DMS153 treated with DMSO at 0.1 percent for 48 hours (cell line): ENCODE measurements at regions not wholly inside any gene's neighbourhood (a gene's known extent, or its start where the extent isn't known, plus 50 kb on each side); places are given as distances from the start of the nearest gene placed in this dataset.

Experiments used
- DNase-seq: peaks from one replicate; lab custom pipeline; 2025; ENCODE audit not compliant: unreplicated experiment; lab: John Stamatoyannopoulos, UW

DNA sequence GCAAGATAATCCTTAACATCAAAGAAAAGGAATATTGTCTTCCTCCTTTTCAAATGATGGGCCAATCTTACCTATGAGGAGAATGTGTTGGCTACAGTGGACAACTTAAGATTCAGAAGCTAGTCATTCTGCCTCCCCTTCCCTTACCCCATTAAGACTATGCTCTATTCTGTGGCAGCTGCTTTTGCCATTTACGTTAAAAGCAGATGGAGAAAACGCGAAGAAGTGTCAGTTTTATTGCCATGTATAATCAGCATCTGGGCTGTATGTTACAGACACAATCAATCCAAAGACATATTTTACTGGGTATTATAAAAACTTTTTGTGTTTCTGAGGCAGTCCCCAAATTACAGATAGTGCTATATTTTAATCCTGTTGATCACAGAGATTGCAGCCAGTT is 196.1 kb upstream of the PACRGL start:
- no peak for DNase-seq

DNA sequence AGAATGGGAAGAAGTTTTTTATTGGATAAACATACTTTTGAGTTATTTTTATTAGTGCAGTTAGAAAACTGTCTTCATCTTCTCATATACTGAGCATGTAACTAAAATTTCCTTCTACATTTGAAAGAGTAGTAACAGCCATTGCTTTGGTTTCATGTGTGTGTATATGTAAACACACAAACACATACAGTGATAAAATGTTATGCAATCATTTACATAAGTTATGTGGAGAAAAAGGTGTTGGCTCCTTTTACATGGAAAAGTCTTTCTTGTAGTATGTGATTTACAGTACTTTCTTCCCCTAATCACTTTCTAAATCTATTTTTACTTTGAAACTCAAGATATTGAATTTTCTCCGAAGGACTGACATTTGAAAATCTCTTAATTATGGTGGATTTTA is 194.3 kb upstream of the PACRGL start:
- DNase-seq, result no peak

DNA sequence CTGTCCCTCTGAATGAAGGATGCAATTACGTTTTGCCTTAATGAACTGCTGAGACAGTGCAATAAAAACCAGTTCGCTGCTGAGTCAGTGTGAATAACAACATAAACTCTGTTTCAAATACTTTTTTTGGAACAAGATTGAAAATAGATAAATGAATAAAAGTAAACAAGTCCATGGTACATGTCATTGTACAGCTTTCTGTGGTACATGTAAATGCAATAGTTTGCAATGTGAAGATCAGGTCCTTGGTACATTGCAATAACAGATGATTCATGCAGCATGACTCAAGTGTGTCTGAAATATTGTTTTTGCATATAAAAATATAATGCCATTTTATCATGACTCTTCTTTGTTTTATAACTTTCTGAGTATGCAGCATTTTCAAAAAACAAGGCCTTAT is 193.4 kb upstream of the PACRGL start:
- no peak for DNase-seq

DNA sequence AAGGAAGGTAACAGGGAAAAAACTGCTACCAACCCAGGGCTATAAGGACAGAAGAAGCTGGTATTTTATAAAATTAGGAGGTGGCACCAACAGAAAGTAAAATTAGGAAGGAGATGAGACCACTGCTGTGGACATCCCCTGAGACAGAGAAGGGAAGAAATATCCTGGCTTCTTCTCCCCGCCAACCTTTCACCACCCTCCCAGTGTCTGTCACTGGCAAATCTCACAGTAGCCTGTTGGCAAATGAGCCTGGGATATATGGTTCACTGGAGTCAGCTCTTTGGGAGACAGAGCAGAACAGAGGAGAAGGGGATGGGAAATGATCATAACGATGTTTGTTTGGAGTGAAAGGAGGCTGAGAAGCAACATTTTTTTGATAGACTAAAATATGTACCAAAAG is 190.9 kb upstream of the PACRGL start:
- no peak for DNase-seq

DNA sequence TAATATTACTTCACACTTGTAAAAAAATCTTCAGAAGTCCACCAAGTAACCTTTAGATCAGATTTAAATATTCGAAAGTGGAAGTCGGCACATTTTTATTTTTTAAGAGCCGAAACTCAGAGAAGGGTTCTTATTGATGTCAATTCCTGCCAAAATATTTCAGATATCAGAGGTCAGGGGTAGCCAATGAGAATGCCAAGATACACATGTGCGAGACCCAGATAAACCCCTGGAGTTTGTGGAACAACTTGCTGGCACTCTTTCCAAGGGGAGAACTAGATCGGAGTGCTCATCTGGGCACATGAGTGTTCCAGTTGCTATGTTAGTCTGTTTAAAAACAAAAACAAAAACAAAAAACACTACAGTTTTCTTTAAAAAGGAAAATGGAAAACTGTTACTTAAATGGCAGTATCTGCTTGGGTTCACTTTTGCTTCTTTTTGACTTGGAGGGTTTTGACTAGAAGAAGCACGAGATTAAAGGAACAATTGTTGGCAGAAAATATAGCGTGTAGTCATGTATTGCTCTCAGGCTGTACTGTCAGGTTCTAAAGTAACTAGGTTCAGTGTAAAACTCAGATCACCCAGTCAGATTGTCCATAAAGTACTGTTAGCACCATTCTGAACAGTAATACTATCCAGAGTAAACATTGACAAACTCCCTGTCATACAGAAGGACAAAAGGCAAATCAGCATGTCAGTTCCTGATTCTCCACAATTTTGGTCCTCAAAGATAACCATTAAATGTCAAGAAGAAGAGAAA is 188.0 kb upstream of the PACRGL start:
- peak; percentile 45 for DNase-seq

DNA sequence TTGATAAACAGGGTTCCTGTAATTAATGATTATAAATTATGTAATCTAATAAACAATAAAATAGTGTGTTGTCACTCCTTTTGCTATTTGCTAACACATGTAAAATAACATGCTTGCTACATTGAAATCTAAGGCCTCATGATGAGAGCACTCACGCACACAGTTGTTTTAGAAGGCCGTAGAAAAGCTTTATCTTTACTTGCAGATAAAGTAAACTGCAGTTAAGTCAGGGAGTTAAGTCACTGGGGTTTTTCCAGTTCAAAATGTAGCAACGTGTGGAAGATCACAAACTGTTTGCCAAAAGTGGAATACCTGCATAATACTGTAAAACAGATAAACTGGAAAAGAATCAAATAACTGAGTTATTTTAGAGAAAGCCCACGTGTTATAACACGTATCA is 187.3 kb upstream of the PACRGL start:
- DNase-seq, result no peak

DNA sequence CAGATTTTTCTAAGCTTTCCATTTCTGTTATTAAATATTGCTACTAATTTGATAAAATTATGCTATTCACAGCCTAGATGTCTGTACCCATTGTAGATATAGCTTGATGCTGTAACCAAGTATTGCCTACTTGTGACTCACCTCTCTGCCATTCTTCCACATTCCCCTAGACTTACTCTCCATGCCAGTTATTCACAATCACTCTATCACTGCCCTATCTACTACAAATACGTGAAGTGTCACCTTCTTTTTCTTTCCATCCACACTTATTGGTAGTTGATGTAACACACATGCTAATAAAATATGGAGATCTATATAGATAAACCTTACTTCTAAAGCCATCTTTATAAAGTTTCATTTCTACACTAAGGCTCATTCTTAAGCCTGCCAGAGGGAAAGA is 179.4 kb upstream of the PACRGL start:
- no peak for DNase-seq

DNA sequence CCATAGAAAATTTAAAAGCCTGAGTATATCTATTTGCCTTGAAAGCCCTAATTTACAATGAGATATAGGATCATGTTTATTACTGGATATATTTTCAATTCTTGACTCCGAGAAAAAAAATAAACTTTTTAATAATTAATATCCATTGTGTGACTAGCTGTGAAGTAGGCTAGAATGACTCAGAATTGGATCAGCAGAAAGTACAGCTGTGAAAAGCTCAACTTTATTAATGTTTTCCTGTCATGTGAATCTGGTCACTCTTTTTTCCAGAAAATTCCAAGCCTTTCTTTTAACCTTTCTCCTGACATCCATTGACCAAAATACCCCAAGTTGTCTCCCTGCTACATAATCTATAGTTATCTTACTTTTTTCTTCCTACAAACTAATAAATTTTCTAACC is 171.8 kb upstream of the PACRGL start:
- no peak for DNase-seq

DNA sequence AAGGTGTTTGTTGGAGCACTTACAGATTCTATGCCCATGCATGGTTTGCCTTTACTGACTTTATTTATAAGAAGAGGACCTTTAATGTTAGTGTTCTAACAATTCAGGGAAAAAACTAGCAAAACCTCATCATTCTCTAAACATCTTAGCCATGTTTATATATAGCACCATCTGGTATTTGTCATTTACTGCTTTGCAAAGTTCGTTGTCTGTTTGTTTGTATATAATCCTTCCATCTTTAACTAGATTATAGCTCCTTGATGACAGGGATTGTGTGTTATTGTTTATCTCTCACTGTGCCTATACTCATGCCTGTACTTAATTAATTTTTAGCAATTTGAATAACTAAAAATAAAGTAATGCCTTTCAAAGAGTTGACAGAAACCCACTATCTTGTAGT is 170.6 kb upstream of the PACRGL start:
- DNase-seq, result no peak

DNA sequence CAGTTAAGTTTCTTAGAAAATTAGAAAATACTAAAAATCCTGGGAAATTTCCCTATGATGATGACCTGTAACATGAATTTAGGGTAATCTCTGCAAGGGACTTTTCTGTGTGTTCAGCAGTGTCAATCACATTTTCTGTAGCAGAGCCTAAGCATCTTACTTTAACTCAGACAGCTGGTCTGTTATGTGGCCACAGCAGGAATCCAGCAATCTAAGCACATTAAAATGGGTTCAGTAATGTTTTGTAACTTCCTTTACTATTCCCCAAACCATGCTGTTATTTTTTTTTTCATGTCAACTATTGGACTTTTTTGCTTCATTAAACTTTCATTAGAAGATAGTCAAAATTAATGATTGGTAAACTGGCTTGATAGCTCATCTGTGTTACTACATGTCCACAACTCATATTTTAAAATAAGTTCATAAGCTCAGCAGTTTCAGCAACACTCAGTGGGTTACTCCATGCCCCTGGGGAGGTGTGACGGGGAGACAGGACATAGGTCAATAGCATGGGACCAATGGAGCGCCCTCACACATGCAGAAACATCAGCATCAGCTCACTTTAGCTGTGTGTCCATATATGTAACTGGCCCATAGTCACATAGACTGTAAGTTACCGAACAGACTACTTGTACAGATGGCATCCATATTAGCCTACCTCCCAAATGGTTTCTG is 168.0 kb upstream of the PACRGL start:
- DNase-seq, result no peak

DNA sequence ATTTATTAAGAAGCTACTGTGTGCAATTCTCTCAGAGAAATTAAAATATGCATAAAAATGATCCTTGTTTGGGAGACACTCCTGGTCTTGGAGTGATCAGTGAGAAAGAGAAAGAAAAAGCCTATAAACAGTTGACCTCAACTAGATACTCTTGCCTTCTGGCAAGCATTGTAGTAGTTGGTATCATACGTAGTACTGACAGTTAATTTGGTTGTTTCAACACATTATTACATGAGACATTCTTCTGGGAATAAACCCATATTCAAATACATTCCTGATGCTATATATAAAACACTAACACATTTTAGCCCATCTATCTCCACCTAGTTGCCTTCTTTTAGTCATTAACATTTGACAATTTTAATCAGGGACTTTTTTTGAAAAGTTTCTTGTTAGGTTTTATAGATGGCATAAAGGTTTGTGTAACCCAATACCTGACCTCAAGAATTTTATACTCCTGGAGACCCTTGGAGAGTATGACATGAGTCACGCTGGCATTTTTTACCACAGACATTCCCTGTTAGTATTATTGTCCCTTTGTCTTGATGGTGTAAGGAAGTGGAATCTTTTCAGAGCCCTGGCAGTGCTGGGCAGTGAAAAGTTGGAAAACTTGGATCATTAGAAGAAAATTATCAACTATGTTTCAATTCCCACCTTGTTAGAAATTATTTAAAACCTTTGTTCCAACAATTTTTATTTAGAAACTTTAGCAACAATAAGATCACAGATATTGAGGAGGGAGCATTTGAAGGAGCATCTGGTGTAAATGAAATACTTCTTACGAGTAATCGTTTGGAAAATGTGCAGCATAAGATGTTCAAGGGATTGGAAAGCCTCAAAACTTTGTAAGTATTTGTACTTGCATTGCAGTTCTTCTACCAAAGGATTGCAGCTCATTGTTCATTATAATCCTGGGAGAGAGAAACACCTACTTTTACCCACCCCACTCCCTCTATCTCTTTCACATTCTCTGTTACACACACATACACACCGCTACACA is 167.1 kb upstream of the PACRGL start:
- DNase-seq, result no peak

DNA sequence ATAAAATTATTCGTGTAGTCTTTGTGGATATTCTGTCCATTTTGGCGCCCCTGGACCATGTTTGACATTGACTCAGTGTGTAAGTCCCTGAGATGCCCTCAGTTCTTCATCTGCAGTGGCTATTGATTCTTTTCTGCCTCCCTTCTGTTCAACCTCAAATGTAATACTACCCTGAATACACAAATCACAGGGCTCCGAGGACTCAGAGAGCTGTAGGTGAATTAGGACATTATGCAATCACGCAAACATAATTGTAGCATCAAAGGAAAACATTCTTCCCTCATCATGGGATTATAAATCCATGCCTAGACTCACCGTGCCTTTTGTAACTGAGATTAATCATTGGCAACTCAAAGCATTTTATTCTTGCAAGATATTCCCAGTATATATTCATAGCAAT is 161.4 kb upstream of the PACRGL start:
- peak; percentile 32 for DNase-seq

DNA sequence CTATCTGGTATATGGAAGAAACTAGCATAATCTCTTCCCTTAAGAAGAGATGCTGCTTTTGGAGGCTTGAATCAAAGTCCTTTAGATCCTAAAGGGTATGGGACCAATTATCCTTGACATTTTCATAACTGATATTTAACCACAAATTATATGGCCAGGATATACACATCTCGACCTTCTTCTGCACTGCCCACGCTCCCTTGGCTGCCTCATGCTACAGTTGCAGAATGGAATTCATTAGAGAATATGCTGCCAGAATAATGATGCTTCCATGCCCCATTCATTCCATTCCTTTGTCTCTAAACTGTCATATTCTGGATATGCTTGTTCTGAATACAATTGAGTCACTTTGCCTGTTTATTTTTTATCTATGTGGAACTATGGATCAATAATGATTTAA is 157.1 kb upstream of the PACRGL start:
- DNase-seq, result no peak

DNA sequence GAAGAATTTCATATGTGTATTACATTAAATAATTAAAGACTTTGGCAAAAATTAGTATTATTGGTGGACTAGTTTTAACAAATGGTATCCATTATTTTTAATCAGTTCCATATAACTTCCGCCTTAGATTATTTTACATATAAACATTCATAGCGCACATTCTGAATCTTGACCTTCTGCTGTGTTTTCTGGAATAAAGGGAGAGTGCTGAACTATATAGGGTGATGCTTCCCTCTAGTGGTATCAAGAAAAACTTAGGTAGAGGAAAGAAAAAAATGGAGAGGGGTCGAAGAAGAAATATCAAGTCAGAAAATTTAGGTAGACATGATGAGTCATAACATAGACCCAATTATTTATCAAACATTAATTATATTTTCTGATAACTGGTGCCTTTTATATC is 155.6 kb upstream of the PACRGL start:
- DNase-seq, result peak; percentile 19

DNA sequence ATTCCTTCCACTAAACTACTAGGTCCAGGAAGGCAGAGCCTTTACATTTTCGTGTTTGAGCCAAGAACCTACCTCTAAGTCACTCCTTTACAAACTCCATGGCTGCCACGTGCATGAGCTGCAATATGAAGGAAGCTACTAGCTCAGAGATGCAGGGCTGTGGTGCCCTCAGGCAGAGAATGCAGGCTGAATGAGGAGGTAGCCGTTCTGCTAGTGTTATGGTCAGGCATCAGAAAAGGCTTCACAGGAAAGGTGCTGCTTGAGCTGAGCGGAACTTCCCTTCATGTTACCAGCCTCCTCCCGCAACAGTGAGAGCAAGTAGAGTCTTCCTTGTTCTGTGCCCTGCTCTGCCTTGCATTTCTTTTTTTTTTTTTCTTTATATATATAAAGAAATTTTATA is 148.3 kb upstream of the PACRGL start:
- DNase-seq, result no peak

DNA sequence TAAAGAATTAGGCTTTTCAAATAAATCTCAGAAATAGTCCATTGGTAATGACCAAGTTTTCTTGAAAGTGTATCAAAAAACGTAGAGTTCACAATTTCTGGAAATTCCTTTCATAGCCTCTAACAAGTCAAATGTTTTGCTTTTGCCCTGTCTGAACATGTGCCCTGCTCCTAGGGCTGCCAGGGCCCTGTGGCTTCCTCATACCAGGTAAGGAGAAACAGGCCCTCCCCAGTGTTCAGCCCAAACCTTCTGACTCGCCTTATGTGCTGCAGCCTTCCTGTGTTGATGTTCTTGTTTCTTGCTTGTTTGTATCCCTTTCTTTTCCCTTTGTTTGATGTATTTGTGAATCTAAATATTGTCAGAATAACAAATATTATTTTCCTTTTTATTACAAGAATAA is 146.1 kb upstream of the PACRGL start:
- no peak for DNase-seq

DNA sequence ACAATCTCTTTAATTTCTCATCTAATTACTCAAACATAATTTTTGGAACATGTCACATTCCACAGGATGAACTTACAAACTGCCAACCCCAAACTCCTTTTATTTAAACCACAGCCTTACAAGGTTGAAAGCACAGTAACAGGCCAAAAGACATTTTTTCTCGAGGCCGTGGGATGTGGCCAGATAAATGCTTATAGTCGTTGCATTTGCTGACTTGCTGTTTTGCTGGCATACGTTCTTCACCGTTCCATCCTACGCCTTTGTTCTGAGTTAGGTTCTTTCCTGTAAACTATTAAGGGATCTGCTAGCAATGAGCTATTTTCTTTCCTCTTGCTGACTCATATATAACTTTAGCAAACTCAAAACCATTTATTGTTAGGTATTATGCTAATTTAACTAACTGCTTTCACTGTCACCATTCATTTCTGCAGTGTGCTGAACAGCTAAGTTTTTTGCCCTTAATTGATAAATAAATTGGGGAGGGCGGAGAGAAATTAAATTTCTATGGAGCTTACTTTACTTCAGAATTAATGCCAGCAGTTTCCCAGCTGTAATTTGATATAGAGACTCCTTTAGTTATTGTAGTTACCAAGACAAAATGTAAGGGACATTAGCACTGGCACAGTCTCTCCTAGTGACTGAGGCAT is 135.1 kb upstream of the PACRGL start:
- DNase-seq, result no peak

DNA sequence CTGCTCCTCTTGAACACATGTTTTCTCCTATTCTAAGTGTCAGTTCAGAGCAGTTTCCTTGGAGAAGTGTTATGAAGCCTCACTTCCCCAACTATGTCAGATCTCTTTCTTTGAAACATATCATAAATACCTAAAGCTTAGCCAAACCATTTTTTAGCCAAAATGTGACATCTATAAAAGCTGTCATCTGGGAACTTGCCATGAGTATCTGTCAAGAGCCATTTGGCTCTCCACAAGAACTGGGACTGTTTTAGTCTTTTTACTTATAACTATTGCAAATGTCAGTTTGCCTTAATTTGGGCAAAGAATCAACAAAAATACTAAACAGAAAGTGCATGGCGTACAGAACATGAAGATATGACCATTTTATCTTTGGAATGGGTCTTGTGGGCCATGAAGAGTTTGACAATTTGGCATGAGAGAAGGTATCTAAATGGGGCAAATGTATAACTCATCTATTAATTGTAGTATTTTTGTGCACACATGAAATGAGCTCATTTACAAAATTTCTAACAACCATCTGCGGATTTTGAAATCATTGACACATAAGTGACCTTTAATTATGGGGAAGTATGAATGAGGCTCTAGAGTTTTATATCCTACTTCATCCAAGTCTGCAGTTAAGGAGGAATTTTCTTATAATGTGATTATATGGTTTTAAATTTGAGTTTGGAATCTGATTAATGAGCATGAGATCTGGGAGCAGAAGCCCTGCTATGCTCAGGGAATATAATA is 129.1 kb upstream of the PACRGL start:
- no peak for DNase-seq

DNA sequence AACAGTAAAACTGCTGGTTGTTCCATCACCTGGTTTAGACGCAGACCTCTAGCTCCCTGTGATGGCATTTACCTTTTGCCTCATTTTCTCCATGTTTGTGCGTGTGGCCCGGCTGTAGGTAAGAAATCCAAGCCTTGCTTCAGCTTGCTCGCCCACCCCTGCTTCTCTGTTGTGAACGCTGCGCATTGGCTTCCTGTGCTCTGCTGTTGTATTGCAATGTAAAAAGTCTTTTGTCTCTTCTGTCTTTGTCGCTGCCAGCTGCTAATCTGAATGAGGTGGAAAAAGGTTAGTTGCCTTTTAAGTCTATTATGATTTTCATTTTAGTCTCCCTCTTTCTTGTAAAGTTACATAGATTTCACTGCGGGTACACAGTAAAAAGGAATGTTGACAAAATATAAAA is 127.3 kb upstream of the PACRGL start:
- no peak for DNase-seq

DNA sequence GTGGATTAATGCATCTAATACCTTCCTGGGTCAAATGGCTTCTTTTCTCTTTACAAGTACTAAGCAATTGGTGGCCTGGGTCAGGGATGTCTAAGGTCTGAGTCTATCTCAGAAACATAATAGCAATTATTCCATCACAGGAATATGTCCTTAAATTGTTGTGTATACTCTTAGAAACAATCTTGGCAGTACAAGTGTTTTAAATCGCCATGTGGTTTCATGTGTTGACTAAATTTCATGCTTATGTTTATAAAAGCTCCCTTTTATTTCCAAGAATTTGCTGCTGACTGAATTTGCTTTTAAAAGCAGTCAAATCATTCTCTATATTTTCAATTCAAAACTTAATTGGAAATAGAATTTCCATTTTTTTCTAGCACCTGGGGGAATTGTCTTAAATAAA is 125.3 kb upstream of the PACRGL start:
- no peak for DNase-seq

DNA sequence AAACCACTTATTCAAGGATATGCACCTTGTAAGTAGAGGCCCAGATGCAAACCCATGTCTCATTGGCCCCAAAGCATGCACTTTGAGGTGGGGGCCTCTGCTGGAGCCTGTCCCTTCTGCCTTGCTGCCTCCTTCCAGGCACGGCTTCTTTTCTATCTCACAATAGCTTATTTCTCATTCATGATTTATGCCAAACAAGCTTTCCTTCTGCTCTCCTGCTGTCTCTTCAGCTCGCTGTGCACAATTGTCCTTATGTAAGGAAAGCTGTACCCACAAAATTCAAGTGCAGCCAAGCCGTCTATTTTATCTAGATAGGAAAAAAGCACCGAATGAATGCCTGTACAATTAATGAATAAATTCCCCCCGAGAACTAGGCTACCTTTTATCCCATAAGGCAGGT is 124.8 kb upstream of the PACRGL start:
- no peak for DNase-seq
